Mucosa of gallbladder (tissue), 1 donor: ENCODE measurements at regions not wholly inside any gene's neighbourhood (a gene's known extent, or its start where the extent isn't known, plus 50 kb on each side); places are given as distances from the start of the nearest gene placed in this dataset.

Source experiments
- DNase-seq: peaks from one replicate; pipeline ENCODE4 v3.0.0-alpha.2; 2020; ENCODE audit warnings: low spot score
- donor health status: DM: no; HTN: no; CAD: no.

DNA sequence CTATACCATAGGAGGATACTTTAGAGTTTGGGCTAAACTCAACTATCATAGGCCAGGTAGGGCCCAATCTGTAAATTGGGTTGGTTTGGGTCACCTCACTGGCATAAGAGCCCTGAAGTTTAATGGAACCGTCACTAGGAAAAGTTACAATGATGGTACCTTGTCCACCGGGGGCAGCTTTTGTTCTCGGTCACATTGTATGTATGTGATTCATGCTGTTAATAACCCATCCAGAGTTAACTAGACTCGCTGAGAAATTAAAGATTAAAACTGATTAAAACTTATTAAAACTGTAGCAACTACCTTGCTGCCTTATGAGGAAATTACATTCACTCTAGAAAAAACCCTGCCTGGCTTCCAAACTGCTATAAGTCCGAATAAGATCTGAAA lies 145.0 kb upstream of the TMCO5A start:
- DNase-seq, result no peak

DNA sequence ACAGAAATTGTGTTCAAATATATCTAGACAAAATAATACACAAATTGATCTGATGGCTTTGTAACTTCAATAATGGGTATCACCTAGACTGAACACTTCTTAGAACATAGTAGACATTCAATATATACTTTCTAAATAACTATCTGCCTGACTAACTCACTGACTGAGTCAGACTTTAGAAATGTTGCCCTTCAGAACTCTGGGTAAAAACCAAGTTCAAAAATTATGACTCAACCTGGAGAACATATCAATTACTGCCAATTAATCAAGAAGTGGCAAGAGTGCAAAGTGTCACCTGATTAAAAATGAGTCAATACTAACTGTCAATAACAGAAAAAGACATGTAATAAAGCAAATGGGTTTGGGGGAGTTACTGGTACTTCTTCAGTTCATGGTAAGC lies 144.6 kb upstream of the TMCO5A start:
- DNase-seq, result no peak

DNA sequence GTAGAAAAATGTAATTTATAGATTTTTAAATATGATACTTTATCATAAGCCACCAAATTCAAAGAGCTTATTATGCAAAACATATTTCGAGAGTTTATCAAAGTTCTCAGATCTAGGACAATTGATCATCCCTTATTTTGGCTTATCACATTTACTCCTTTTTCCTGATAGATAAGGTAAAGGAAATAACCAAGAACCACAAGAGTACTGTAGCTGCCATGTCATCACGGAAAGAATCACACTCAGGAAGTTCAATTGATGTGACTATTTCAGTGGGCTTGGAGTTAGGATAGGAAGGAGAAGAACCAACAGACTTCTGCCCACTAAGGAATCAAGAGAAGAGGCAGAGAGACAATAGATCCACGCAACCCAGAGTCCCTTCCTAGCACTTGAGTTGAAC lies 142.7 kb upstream of the TMCO5A start:
- no peak for DNase-seq

DNA sequence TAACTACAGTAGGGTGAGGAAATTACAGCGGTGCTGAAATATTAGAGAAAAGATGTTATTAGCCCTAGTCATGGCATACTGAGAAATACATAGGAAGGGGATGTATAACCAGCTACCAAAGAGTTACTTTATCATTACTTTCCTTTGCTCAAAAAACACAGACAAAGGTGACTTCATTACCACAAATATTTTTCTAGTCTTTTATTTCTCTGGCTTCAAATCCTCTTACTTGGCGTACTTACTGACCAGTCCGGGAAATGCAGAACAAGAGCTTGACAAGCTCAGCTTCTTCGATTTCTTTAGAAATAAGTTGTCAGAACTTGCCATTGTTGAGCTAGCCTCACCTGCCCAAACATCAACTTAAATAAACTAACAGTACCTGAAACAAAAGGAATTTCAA lies 142.1 kb upstream of the TMCO5A start:
- DNase-seq, result no peak

DNA sequence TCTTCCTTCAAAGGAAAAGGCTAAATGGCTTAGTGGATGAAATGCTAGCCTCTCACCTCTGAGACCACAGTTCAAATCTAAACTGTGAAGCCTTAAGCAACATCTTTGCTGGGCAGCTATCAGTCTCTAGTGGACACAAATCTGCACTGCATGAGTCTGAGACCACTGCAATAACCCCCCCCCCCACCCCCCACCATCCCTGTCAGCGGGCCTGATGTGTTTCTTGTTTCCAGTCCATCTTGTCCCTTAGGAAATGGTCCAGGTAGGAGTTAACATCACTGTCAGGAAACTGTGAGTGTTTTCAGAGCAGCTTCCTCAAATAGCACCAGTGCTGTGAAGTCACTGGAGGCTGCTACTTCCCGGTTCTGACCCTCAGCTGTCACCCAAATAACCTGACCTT lies 140.6 kb upstream of the TMCO5A start:
- DNase-seq, result no peak

DNA sequence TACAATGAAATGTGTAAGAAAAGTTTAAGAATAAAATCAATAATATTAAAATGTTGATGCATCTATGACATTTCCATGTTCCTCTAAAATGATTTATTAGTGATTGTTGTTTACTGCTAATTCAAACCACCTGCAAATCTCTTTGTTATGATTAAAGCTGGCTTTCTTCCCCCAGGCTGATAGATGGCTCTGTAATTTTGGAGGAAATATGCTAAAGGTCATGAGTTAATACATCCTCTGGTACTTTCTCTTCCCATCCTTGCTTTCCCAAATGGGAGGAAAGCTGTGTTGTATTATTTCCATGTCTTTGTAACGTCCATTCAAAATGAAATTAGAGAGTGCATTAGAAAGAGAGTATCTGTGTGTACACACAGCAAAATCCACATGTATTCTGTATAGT lies 139.5 kb upstream of the TMCO5A start:
- no peak for DNase-seq

DNA sequence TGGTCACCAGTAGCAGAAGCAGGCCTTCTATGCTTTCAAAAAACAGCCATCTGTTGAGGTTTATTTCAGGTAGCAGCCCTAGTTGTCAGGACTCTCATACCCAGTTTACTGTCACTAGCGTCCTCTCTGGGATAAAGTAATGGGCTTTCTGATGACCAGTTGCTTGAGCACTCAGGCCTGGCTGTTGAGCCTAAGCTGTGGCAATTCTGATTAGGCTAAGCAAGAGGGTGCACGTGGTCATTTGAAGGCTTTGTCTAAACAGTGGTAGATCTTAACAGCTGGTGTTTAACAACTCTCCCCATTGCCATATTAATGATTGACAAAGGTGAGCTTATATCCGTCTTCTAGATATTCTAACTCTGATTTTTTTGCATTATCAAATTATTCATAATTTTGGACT lies 132.9 kb upstream of the TMCO5A start:
- DNase-seq, result no peak

DNA sequence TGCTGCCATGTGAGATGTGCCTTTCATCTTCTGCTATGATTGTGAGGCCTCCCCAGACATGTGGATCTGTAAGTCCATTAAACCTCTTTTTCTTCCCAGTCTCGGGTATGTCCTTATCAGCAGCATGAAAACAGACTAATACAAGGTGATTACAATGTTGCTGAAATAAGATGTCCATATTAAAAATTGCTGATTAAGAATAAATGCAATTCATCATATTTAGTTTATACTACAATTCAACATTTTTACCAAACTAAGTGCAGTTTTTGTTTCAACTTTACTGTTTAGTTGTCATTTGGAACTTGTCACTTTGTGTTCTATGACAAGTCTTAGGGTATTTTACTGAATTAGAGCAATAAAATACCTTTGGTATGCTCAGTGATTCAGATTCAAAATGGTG lies 127.6 kb upstream of the TMCO5A start:
- no peak for DNase-seq

DNA sequence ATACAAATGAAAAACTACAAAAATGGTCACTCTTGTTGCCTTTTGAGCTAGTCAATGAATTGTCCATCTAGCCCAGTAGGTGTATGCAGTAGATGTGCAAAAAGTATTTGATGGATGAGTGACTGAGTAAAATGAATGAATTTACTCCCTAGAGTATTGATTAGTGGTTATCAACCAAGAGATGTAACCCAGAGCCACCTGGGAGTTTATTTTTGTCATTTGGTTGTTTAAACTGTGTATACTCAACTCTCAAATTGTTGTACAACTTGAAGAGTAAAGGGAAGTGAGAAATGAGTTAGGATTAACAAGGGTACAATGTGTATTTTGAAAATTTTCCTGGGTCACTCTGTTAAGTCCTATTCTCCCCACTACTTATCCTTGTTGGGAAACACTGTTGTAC lies 124.1 kb upstream of the TMCO5A start:
- DNase-seq, result no peak

DNA sequence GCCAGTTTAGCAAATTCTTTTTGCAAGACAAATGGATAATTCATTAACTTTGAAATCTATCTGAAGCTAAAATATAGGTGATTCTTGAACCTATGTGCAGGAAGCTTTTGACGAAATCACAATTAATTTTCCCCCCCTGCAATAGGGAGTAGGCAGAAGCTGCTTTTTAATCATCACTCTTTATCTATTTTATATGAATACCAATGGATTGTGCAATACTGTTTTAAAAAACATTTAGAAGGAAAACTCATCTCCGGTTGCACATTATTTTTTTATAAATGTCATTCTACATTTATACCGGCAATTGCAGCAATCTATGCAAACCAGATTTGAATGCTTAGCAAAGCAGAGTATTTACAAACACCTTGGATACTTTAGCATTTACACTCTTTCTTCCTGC lies 121.1 kb upstream of the TMCO5A start:
- no peak for DNase-seq

DNA sequence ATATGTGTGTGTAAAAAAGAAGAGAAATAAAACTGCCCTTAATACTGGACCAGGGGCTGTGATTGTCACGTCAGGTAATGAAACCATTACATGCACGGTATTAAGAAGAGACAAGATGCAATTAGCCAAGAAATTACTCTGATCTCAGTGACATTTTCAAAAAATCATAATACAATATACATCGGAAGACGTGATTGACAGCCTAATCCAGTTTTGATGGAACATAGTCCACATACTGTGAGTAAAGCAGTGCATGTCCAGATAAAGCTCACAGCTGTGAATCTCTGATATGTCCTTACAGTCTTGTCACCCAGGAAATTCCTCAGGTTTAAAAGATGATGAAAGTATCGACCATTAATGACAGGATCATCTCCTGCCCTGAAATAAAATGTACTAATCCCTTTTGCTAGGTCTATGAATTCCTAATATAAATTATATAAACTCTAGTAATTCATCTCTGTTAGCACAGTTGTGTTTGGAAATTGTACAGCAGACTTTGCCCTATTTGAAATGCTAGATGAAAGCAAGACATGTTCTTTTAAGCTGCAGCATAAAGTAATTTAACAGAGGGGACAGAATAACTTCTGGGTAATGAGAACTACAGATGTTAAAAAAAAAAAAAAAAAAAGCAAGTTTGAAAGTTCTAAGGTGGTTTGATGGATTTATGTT lies 119.5 kb upstream of the TMCO5A start:
- DNase-seq, result no peak

DNA sequence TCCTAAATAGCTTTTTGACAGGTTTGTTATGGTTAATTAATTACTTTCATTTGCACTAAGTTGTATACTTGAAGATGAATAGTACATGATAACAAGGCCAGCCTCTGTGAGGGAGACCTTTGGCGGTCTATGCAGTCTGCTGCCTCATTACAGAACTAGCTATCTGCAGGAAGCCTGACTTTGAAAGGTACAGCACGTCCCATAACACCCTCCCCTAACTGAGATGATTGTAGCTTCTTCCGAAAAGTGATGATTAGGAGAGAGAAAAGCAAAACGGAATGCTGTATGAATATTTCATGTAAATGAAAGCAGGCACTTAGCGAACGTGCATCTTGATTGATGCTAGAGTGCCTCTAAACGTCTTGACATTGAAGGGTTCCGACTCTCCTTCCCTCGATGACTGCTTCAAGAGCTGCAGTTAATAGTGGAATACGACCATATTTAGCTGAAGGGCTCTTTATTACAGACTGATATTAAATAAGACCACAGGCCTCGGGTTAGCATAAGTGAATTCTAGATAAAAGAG lies 116.2 kb upstream of the TMCO5A start:
- DNase-seq, result no peak

DNA sequence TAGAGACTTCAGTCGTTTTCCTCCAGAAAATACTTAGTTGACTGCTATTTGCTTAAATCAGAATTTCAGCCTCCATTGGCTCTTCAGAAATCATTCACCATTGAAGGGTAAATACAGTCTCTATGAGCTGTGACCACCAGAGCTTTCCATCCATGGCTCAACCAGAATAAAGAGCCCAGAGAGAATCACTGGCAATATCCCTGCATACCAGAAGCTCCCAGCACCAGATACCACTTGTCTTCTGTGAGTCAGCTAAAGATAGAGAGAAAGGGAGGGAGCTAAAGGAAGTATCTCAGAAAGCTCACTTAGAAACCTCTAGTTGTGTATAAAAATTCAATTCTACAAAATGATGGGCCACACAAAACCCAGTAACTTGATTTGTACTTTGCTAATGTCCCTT lies 115.2 kb upstream of the TMCO5A start:
- no peak for DNase-seq

DNA sequence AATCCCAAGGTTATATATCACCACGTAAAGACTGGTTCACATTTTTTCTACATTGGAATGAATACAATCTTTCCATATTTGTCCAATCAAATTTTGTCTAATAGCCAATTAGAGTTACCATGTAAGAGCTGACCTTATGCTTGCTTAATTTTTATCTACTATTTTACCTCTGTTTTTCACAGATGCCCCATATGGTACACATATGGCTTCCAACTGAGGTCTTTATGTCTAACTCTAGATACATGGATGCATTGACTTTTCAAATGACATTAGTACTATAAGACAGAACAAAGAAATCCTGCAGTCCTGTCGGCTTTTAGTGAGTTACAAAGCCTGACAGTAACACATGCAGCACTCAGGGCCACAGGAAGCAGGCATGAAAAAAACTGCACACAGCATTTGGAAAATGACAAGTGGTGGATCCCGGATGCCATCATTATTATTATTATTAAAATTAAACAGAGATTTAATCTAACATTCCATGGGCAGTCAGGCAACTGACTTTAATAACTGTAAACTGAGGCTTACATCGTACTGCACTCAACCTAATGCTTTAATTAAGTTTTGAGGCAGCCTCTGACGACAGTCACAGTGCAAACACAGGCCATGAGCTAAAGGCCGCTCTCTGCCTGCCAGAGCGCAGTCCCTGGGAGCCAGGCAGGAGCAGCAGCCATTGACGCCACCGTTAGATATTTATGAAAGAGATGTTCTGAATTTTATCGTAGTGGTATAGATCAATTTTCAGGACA lies 113.9 kb upstream of the TMCO5A start:
- no peak for DNase-seq

DNA sequence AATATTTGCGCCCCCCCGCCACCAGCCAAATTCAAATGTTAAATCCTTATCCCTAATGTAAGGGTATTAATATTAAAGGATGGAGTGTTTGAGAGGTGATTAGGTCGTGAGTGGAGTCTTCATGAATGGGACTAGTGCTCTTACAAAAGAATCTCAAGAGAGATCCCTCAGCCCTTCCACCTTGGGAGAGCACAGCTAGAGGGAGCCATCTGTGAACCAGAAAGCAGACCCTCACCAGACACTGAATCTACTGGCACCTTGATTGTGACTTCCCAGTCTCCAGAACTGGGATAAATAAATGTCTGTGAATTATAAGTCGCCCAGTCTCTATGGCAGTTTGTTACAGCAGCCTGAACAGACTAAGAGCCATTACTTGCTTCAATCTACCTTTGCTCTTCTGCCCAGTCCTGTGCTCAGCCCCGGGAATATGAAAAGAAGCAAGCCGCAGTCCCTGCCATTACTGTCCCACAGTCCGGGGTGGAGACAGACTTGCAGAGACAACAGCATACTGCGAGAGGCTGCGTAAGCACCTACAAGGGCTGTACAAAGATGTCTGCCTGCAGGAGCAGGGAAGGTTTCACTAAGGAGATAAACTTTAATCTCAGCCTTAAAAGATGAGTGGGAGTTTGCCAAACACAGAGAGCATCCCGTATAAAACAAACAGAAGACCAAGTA lies 110.7 kb upstream of the TMCO5A start:
- DNase-seq, result no peak

DNA sequence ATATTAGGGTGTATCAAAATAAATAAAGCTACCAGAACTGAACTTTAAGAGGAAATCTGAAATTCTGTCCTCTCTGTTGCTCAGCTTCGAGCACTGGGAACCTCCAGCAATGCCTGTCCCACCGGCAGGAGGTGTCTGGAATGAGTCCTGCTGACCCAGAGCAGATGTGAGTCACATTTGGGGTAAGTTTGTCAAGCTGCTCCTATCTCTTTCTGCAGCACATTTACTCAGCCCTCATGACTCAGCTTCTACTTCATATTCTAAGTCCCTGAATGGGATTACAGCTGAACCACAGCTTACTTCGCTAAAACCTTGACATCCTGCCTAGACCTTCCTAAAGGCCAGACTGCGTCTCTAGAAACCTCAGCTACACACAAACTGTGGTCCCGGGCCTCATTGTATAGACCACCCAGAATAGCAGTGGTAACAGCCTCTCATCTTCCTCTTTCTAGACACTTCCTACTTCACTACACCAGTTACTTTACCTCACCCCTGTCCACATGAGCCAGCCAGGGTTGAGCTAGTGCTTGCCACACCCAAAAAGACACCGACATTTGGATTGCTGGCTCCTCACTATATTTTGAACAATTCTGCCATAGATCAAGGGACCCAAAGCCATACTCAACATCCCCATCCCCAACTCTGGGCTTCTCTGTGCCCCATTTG lies 109.6 kb upstream of the TMCO5A start:
- no peak for DNase-seq

DNA sequence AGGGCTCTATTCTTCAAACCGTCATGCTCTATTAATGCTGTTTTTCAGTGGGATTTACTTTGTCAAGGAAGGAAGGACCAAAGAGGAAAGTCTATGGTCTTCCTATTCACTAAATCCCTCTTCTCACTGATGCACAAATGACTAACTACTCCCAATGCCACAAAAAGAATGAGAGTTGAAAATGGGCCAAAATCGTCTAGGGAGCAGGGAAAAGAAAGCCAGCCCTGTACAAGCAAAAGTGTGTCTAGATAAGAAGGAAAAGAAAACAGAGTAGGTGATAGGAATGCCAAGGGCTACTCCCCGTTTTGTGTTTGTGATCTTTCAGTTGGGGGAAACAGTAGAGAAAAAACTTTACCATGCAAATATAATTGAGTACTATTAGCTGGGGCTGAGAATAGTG lies 97.2 kb upstream of the TMCO5A start:
- no peak for DNase-seq

DNA sequence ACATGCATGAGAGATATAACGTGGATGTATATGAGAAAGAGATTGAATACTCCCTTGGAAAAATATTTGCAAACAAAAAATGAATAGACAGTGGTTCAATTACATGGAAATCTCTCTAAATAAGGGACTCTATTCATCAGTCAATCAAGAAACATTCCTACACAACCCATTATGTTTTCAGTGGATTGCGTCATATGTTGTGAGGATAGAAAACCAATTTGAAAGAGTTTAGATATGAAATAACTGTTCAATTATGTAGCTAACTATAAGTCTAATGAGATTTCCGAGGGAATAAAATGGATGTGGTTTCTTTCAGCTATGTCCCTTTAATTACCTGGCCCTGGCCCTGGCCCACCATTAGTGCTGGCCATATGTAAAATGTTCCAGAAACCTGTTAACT lies 86.7 kb upstream of the TMCO5A start:
- DNase-seq, result no peak

DNA sequence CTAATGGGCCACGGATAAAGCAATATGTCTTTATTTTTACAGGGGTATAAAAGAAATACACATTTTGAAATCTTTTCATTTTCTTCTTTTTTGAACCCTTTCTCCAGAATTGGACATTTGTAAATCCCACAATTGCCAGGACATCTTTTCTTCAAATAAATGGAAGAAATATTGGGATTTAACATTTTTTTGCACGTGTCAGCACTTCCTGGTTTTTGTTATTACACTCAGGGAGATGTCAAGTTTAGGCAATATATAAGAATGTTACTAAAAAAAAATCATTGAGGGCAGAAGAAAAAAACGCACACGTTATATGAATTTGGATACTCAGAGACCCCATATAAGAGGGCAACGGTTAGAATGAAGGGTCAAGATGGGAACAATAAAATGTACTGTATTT lies 78.3 kb upstream of the TMCO5A start:
- DNase-seq, result no peak

DNA sequence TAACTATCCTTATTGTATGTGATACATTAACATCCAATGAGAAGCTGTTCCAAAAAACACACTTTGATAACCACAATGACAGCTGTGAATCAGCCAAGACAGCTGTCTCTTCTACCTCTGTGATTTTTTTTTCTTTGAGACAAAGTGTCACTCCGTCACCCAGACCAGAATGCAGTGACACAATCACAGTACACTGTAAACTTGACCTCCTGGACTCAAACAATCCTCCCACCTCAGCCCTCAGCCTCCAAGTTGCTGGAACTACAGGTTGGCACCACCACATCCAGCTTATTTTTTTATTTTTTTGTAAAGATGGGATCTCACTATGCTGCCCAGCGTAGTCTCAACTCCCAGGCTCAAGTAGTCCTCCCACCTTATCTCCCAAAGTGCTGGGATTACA lies 73.5 kb upstream of the TMCO5A start:
- no peak for DNase-seq

DNA sequence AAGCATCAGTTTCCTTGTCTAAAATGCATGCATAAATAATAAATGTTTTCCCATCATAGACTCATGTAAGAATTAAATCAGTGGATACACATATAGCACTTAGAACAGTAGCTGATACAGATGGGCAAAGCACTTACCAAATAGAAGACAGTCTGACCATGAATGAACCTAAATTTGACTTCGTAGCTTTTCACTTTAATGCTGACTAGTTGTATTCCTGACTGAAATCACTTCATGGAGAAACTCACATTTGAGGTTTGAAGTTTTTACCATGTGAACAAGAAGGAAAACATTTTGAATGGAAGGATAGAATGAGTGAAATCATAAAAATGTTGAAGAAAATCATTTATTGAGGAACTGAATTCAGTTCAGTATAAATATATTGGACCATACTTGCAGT lies 68.8 kb upstream of the TMCO5A start:
- no peak for DNase-seq

DNA sequence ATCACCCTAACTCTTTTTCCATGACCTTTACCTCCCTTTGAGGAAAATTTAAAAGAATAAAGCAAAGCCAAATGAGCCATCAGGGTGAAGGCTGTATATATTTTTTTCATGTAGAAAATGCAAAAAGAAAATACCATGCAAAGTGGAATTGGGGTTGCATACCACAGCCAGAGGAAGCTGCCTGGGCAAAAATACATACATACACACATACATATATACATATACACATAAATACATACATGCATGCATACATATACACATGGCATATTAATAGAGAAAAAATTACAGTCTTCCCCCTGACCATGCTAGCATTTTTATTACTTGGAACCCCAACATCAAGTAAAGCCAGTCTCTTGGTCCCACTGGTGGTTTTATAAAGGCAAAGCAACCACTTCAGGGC lies 63.7 kb upstream of the TMCO5A start:
- DNase-seq, result no peak

DNA sequence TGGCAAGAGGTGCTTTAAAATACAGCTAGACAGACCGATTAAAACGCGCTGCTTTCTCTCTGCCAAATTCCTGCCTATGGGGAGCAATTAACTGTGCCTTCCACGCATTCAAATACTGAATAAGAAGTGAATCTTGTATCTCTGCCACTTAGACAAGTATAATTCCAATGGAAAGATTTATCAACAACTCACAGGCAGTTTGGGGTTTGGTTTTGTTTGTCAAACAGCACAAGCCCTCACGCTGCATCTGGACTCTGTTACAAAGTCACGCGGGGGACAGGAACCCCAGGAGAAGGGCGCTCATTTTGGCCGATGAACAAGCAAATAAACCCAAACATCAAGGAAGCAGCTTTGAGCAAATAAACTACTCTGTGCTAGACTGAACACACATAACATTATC lies 61.8 kb upstream of the TMCO5A start:
- DNase-seq, result peak; percentile 43
